ENCODE measurements at regions not wholly inside any gene's neighbourhood (a gene's known extent, or its start where the extent isn't known, plus 50 kb on each side); places are given as distances from the start of the nearest gene placed in this dataset.

GRCh38 chr5:103409013-103409670 is 150.6 kb downstream of the MACIR start:
- Histone ChIP-seq H3K36me3 (ENCODE audit: control insufficient read depth, insufficient read depth, low read length) (no peaks in the 10 kb centered on the region), H3K4me1 (ENCODE audit: control insufficient read depth, insufficient read depth, low read length) (no peaks in the 10 kb centered on the region), H3K27me3 (ENCODE audit: control insufficient read depth, insufficient read depth, low read length) (no peaks in the 10 kb centered on the region), H3K27ac (ENCODE audit: low read length) (no peak overlapping the region), H3K4me3 (ENCODE audit: low read depth in 2 of 2, low read length in 2 of 2) (no peak overlapping the region), H3K9me3 (ENCODE audit: control insufficient read depth, insufficient read depth, low read depth, low read length) (no peaks in the 10 kb centered on the region)
- BruUV-seq (replicated peaks): no TSS peak
- TF ChIP-seq SIN3A (IDR thresholded peaks at IDR 0.05; ENCODE audit: borderline replicate concordance, insufficient read depth, low read depth, low read length) (no peak), POLR2AphosphoS5 (IDR thresholded peaks at IDR 0.05; ENCODE audit: low read depth, low read length) (no peak), TCF7L2 (IDR thresholded peaks at IDR 0.05; ENCODE audit: low read depth, low read length) (no peak), CTCF (IDR thresholded peaks at IDR 0.05) (no peak)
- TF ChIP-seq, protein P1, sequence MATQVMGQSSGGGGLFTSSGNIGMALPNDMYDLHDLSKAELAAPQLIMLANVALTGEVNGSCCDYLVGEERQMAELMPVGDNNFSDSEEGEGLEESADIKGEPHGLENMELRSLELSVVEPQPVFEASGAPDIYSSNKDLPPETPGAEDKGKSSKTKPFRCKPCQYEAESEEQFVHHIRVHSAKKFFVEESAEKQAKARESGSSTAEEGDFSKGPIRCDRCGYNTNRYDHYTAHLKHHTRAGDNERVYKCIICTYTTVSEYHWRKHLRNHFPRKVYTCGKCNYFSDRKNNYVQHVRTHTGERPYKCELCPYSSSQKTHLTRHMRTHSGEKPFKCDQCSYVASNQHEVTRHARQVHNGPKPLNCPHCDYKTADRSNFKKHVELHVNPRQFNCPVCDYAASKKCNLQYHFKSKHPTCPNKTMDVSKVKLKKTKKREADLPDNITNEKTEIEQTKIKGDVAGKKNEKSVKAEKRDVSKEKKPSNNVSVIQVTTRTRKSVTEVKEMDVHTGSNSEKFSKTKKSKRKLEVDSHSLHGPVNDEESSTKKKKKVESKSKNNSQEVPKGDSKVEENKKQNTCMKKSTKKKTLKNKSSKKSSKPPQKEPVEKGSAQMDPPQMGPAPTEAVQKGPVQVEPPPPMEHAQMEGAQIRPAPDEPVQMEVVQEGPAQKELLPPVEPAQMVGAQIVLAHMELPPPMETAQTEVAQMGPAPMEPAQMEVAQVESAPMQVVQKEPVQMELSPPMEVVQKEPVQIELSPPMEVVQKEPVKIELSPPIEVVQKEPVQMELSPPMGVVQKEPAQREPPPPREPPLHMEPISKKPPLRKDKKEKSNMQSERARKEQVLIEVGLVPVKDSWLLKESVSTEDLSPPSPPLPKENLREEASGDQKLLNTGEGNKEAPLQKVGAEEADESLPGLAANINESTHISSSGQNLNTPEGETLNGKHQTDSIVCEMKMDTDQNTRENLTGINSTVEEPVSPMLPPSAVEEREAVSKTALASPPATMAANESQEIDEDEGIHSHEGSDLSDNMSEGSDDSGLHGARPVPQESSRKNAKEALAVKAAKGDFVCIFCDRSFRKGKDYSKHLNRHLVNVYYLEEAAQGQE (IDR thresholded peaks at IDR 0.05; ENCODE audit: insufficient read depth in 1 of 2, low read depth in 2 of 2, low read length in 1 of 2): no peak
- no peak for DNase-seq (ENCODE audit: low read depth, low spot score)
- ATAC-seq: no peak
- ChIA-PET POLR2A (no interaction called here), CTCF (no interaction called here)
- in situ Hi-C loops (cut with HindIII; ENCODE audit: low pct_unique_long_range_greater_than_20kb, low sequenced_read_pairs): no loop called here
- intact Hi-C loops (cut with micrococcal nuclease; ENCODE audit: unreplicated experiment): no loop called here

DNA sequence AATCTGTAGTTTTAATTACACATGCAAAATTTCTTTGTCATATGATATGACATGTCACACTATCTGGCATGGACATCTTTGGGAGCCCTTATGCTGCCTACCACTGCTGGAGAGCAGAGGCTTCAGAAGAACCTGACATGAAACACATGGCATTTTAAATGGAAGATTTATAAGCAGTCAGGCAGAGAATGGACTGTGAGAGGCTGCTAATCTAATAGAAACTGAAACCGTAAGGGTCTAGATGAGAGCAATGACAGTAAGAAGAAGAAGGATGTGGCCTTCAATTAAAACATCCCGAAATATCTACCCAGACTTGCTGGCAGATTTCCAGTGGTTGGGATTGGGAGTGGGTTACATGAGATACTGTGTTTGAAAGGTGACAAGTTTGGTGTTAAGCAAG is 149.8 kb downstream of the MACIR start:
- Histone ChIP-seq H3K36me3 (ENCODE audit: control insufficient read depth, insufficient read depth, low read length) (no peaks in the 10 kb centered on the region), H3K4me1 (ENCODE audit: control insufficient read depth, insufficient read depth, low read length) (no peaks in the 10 kb centered on the region), H3K4me3 (ENCODE audit: low read depth in 2 of 2, low read length in 2 of 2) (no peak overlapping the region), H3K9me3 (ENCODE audit: control insufficient read depth, insufficient read depth, low read depth, low read length) (no peaks in the 10 kb centered on the region), H3K27ac (ENCODE audit: low read length) (no peak overlapping the region), H3K27me3 (ENCODE audit: control insufficient read depth, insufficient read depth, low read length) (no peaks in the 10 kb centered on the region)
- ChIA-PET CTCF (no interaction called here), POLR2A (no interaction called here)
- ATAC-seq: no peak
- in situ Hi-C loops (cut with HindIII; ENCODE audit: low pct_unique_long_range_greater_than_20kb, low sequenced_read_pairs) (no loop called here), intact Hi-C loops (cut with micrococcal nuclease; ENCODE audit: unreplicated experiment) (no loop called here)
- no peak for DNase-seq (ENCODE audit: low read depth, low spot score)
- no peak for TF ChIP-seq TCF7L2 (IDR thresholded peaks at IDR 0.05; ENCODE audit: low read depth, low read length)
- TF ChIP-seq SIN3A (IDR thresholded peaks at IDR 0.05; ENCODE audit: borderline replicate concordance, insufficient read depth, low read depth, low read length): no peak
- TF ChIP-seq POLR2AphosphoS5 (IDR thresholded peaks at IDR 0.05; ENCODE audit: low read depth, low read length): no peak
- TF ChIP-seq CTCF (IDR thresholded peaks at IDR 0.05): no peak
- TF ChIP-seq, protein P1 (IDR thresholded peaks at IDR 0.05; ENCODE audit: insufficient read depth in 1 of 2, low read depth in 2 of 2, low read length in 1 of 2): no peak
- no TSS peak for BruUV-seq (replicated peaks)

Data from Panc1 (cell line).